ENCODE measurements at regions not wholly inside any gene's neighbourhood (a gene's known extent, or its start where the extent isn't known, plus 50 kb on each side); places are given as distances from the start of the nearest gene placed in this dataset.

- Histone ChIP-seq H3K9ac (no peak overlapping the region), H3K9me3 (no peaks in the 10 kb centered on the region), H3K36me3 (replicated peaks in 1 of 2; ENCODE audit: control insufficient read depth in 1 of 2, insufficient read depth in 2 of 2, low read length in 1 of 2) (no peaks in the 10 kb centered on the region), H3K9me2 (no peaks in the 10 kb centered on the region), H2AFZ (ENCODE audit: low read depth) (no peak overlapping the region), H3F3A (replicated peaks; ENCODE audit: insufficient read depth) (no peaks in the 10 kb centered on the region), H3K27me3 (ENCODE audit: insufficient read depth) (no peaks in the 10 kb centered on the region), H3K4me2 (no peak overlapping the region), H4K20me1 (ENCODE audit: insufficient read depth) (no peaks in the 10 kb centered on the region), H3K4me3 (ENCODE audit: low read depth in 2 of 2, low read length in 1 of 2) (no peak overlapping the region), H3K79me2 (ENCODE audit: insufficient read depth) (no peaks in the 10 kb centered on the region), H3K4me1 (ENCODE audit: control insufficient read depth in 1 of 2, insufficient read depth in 2 of 2, low read depth in 1 of 2, low read length in 1 of 2) (no peaks in the 10 kb centered on the region), H3K27ac (ENCODE audit: low read depth in 2 of 2, low read length in 1 of 2) (no peak overlapping the region)
- 65% methylated on average over 3 of the region's 3 CpGs for WGBS (ENCODE audit: low lambda C conversion rate)
- TF ChIP-seq TCF12 (IDR thresholded peaks at IDR 0.05) (no peak), POLR2AphosphoS5 (IDR thresholded peaks at IDR 0.05; ENCODE audit: low read depth, low read length) (no peak), TEAD4 (IDR thresholded peaks at IDR 0.05; ENCODE audit: borderline replicate concordance, insufficient read depth) (no peak), RFX5 (IDR thresholded peaks at IDR 0.05; ENCODE audit: low read length) (no peak), NRF1 (IDR thresholded peaks at IDR 0.05; ENCODE audit: low read depth, low read length) (no peak), FOXM1 (IDR thresholded peaks at IDR 0.05; ENCODE audit: low read depth) (no peak), SMC3 (IDR thresholded peaks at IDR 0.05; ENCODE audit: low read depth, low read length) (no peak), GATA2 (CRISPR knock-in tag; IDR thresholded peaks at IDR 0.05) (no peak), MEF2A (IDR thresholded peaks at IDR 0.05; ENCODE audit: borderline replicate concordance, low read depth) (no peak), SIN3A (IDR thresholded peaks at IDR 0.05; ENCODE audit: borderline replicate concordance, low read depth, low read length) (no peak), FOXJ3 (CRISPR knock-in tag; IDR thresholded peaks at IDR 0.05) (no peak), EP300 (IDR thresholded peaks at IDR 0.05; ENCODE audit: borderline replicate concordance in 1 of 2, low read depth in 1 of 2, low read length in 1 of 2) (no peak), USF2 (IDR thresholded peaks at IDR 0.05; ENCODE audit: borderline replicate concordance, low read depth, low read length) (no peak), YY1 (IDR thresholded peaks at IDR 0.05; ENCODE audit: low read depth) (no peak), RAD21 (IDR thresholded peaks at IDR 0.05; ENCODE audit: low read length) (no peak)
- TF ChIP-seq, protein P1, sequence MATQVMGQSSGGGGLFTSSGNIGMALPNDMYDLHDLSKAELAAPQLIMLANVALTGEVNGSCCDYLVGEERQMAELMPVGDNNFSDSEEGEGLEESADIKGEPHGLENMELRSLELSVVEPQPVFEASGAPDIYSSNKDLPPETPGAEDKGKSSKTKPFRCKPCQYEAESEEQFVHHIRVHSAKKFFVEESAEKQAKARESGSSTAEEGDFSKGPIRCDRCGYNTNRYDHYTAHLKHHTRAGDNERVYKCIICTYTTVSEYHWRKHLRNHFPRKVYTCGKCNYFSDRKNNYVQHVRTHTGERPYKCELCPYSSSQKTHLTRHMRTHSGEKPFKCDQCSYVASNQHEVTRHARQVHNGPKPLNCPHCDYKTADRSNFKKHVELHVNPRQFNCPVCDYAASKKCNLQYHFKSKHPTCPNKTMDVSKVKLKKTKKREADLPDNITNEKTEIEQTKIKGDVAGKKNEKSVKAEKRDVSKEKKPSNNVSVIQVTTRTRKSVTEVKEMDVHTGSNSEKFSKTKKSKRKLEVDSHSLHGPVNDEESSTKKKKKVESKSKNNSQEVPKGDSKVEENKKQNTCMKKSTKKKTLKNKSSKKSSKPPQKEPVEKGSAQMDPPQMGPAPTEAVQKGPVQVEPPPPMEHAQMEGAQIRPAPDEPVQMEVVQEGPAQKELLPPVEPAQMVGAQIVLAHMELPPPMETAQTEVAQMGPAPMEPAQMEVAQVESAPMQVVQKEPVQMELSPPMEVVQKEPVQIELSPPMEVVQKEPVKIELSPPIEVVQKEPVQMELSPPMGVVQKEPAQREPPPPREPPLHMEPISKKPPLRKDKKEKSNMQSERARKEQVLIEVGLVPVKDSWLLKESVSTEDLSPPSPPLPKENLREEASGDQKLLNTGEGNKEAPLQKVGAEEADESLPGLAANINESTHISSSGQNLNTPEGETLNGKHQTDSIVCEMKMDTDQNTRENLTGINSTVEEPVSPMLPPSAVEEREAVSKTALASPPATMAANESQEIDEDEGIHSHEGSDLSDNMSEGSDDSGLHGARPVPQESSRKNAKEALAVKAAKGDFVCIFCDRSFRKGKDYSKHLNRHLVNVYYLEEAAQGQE (IDR thresholded peaks at IDR 0.05; ENCODE audit: low read depth, low read length): no peak
- TF ChIP-seq, protein P2, sequence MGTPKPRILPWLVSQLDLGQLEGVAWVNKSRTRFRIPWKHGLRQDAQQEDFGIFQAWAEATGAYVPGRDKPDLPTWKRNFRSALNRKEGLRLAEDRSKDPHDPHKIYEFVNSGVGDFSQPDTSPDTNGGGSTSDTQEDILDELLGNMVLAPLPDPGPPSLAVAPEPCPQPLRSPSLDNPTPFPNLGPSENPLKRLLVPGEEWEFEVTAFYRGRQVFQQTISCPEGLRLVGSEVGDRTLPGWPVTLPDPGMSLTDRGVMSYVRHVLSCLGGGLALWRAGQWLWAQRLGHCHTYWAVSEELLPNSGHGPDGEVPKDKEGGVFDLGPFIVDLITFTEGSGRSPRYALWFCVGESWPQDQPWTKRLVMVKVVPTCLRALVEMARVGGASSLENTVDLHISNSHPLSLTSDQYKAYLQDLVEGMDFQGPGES (IDR thresholded peaks at IDR 0.05; ENCODE audit: low read depth, low read length): no peak
- ChIA-PET CTCF (interaction anchor here (1.5 to 1.8 kb wide), 2 partner anchors 13 to 178 kb away, joined by 3 to 9 read pairs; no protein-coding TSS in a partner anchor), POLR2A (no interaction called here)
- no peak for DNase-seq
These were observed 60.3 kb upstream of the GREB1L start for GRCh38 chr18:21181766-21182165.
